HG03097 (cell line): ENCODE measurements at regions not wholly inside any gene's neighbourhood (a gene's known extent, or its start where the extent isn't known, plus 50 kb on each side); places are given as distances from the start of the nearest gene placed in this dataset.
"Not testable (repeated sequence)": the region's sequence is repeated elsewhere in the genome, so short reads cannot be mapped to it uniquely, and the experiment has no call there.

ENCODE experiments used
- ATAC-seq: cut with Tn5 transposase; IDR thresholded peaks from one replicate; pipeline ENCODE4 v1.9.1; 2021; ENCODE audit not compliant: unreplicated experiment, low FRiP score

- no peak for ATAC-seq
These were observed 80.3 kb upstream of the RFLNA start for GRCh38 chr12:124214574-124214973.

GRCh38 chr12:124216966-124217365 lies 77.9 kb upstream of the RFLNA start:
- ATAC-seq, result no peak

GRCh38 chr12:124217508-124218242 lies 77.2 kb upstream of the RFLNA start:
- ATAC-seq, result no peak

GRCh38 chr12:124218243-124218560 lies 76.7 kb upstream of the RFLNA start:
- ATAC-seq, result no peak

GRCh38 chr12:124218650-124219049 lies 76.2 kb upstream of the RFLNA start:
- not testable (repeated sequence) for ATAC-seq

- ATAC-seq, result no peak
These were observed 72.3 kb upstream of the RFLNA start for GRCh38 chr12:124222368-124223245.

- not testable (repeated sequence) for ATAC-seq
These were observed 71.2 kb upstream of the RFLNA start for GRCh38 chr12:124223733-124224138.

- no peak for ATAC-seq
These were observed 70.3 kb upstream of the RFLNA start for GRCh38 chr12:124224535-124225110.

GRCh38 chr12:124225730-124226129 lies 69.2 kb upstream of the RFLNA start:
- ATAC-seq, result no peak

GRCh38 chr12:124227951-124228711 lies 66.8 kb upstream of the RFLNA start:
- no peak for ATAC-seq

- no peak for ATAC-seq
These were observed 65.4 kb upstream of the RFLNA start for GRCh38 chr12:124229520-124229919.

- ATAC-seq, result no peak
These were observed 64.7 kb upstream of the RFLNA start for GRCh38 chr12:124230117-124230757.

- ATAC-seq, result no peak
These were observed 64.1 kb upstream of the RFLNA start for GRCh38 chr12:124230789-124231188.

GRCh38 chr12:124231980-124232653 lies 62.8 kb upstream of the RFLNA start:
- ATAC-seq, result no peak

GRCh38 chr12:124232654-124232987 lies 62.3 kb upstream of the RFLNA start:
- no peak for ATAC-seq

- no peak for ATAC-seq
These were observed 61.7 kb upstream of the RFLNA start for GRCh38 chr12:124233041-124233796.

- ATAC-seq, result no peak
These were observed 60.9 kb upstream of the RFLNA start for GRCh38 chr12:124233846-124234640.

- ATAC-seq, result no peak
These were observed 58.3 kb upstream of the RFLNA start for GRCh38 chr12:124236625-124237031.
